T-cell (primary cell): ENCODE measurements at regions not wholly inside any gene's neighbourhood (a gene's known extent, or its start where the extent isn't known, plus 50 kb on each side); places are given as distances from the start of the nearest gene placed in this dataset.

Experiments
- ATAC-seq, 4 experiments: fragments of 200-7000 bp in 3 of 4; fragments of 150-1000 bp in 1 of 4; cut with Tn5 transposase; replicated peaks in 1 of 4; 1 replicate in 3 of 4; 2 replicates in 1 of 4; pipeline ENCODE4 v1.10.0; 2021; ENCODE audit warnings: moderate library complexity in 3 of 4, mild to moderate bottlenecking in 2 of 4, moderate number of reproducible peaks in 1 of 4
- CTCF ChIA-PET, 2 donors: fragments of 300-600 bp; sonication (Branson Sonifier 250); formaldehyde crosslinking; loops; one replicate each; lab custom pipeline; 2022; ENCODE audit warnings: antibody characterized with exemption in 2 of 2; lab: Charles Lee
- POLR2A ChIA-PET, 2 donors: fragments of 300-600 bp; sonication (Branson Sonifier 250); formaldehyde crosslinking; loops; one replicate each; lab custom pipeline; 2022; ENCODE audit warnings: antibody characterized with exemption in 2 of 2; lab: Charles Lee
- DNase-seq, 35 experiments: peaks; one replicate each; pipeline versions ENCODE4 v3.0.0 to v3.0.0-alpha.2; 2013 to 2023
- H3K27ac ChIP-seq: one replicate; pipeline ENCODE4 v1.5.1; 2013; ENCODE audit warnings: low read length
- H3K27me3 ChIP-seq, 2 experiments: replicated peaks in 1 of 2; 1 replicate in 1 of 2; 2 replicates in 1 of 2; pipeline versions ENCODE4 v1.6.1 to v1.7.0; 2013; ENCODE audit warnings: low read length in 1 of 2, mixed read lengths in 1 of 2; ENCODE audit not compliant: control insufficient read depth in 2 of 2, insufficient read depth in 2 of 2; ENCODE audit errors: extremely low read depth in 1 of 2
- H3K36me3 ChIP-seq, 2 donors: 1 replicate in 1 of 2; 2 replicates in 1 of 2; pipeline versions ENCODE4 v1.6.1 to v1.7.0; 2013; ENCODE audit warnings: low read length in 1 of 2; ENCODE audit not compliant: control insufficient read depth in 2 of 2, insufficient read depth in 1 of 2; ENCODE audit errors: extremely low read depth in 1 of 2
- H3K4me1 ChIP-seq, 2 experiments: 1 replicate in 1 of 2; 2 replicates in 1 of 2; pipeline versions ENCODE4 v1.6.1 to v1.7.0; 2013; ENCODE audit warnings: low read length in 2 of 2, mixed read lengths in 1 of 2; ENCODE audit not compliant: insufficient read depth in 2 of 2, control insufficient read depth in 1 of 2; ENCODE audit errors: extremely low read depth in 1 of 2
- H3K4me3 ChIP-seq, 2 donors: 1 replicate in 1 of 2; 2 replicates in 1 of 2; pipeline versions ENCODE4 v1.5.1 to v1.7.0; 2013; ENCODE audit warnings: mild to moderate bottlenecking in 2 of 2, low read length in 1 of 2, moderate library complexity in 1 of 2; ENCODE audit not compliant: control insufficient read depth in 1 of 2; ENCODE audit errors: extremely low read depth in 1 of 2
- H3K9me3 ChIP-seq: 2 replicates; pipeline ENCODE4 v1.7.0; 2013
- H3K27ac Mint-ChIP-seq, 2 donors: one replicate each; pipeline ENCODE4 v1.8.0; 2020 to 2021; ENCODE audit warnings: mild to moderate bottlenecking in 2 of 2, mixed read lengths in 2 of 2
- H3K27me3 Mint-ChIP-seq, 2 donors: one replicate each; pipeline ENCODE4 v1.8.0; 2021 to 2022; ENCODE audit warnings: mixed read lengths in 2 of 2
- H3K36me3 Mint-ChIP-seq: one replicate; pipeline ENCODE4 v1.8.0; 2021; ENCODE audit warnings: mixed read lengths
- H3K4me1 Mint-ChIP-seq, 3 donors: one replicate each; pipeline ENCODE4 v1.8.0; 2020 to 2022; ENCODE audit warnings: mixed read lengths in 3 of 3, mild to moderate bottlenecking in 1 of 3
- H3K4me3 Mint-ChIP-seq, 3 donors: one replicate each; pipeline ENCODE4 v1.8.0; 2020 to 2022; ENCODE audit warnings: mild to moderate bottlenecking in 3 of 3, mixed read lengths in 3 of 3, moderate library complexity in 3 of 3
- H3K9me3 Mint-ChIP-seq, 3 donors: one replicate each; pipeline ENCODE4 v1.8.0; 2020 to 2022; ENCODE audit warnings: mixed read lengths in 3 of 3
- WGBS: methylation state at CpG from one replicate; pipeline ENCODE4 v1.1.5; 2013; ENCODE audit warnings: missing lambda C conversion rate; ENCODE audit not compliant: insufficient coverage; 5-methylcytosine and 5-hydroxymethylcytosine counted together

GRCh38 chr20:23282546-23282945, 68.0 kb upstream of the NXT1 start:
- ATAC-seq (no peak), DNase-seq (no peak)
- H3K27me3 Mint-ChIP-seq = peaks cover 17% of the 10 kb centered on the region in 2 donors
- Histone ChIP-seq H3K27ac (no peak overlapping the region), H3K27me3 (peaks cover 0 to 11% of the 10 kb centered on the region in 2 experiments), H3K36me3 (no peaks in the 10 kb centered on the region), H3K4me3 (no peak overlapping the region), H3K9me3 (no peaks in the 10 kb centered on the region), H3K4me1 (no peaks in the 10 kb centered on the region)
- H3K36me3 Mint-ChIP-seq = no peaks in the 10 kb centered on the region
- H3K27ac Mint-ChIP-seq = no peak overlapping the region
- CTCF ChIA-PET = no interaction called here
- H3K9me3 Mint-ChIP-seq = no peaks in the 10 kb centered on the region
- 69% methylated on average over 2 of the region's 3 CpGs for WGBS
- H3K4me1 Mint-ChIP-seq = no peaks in the 10 kb centered on the region
- H3K4me3 Mint-ChIP-seq = no peak overlapping the region
- POLR2A ChIA-PET = no interaction called here

GRCh38 chr20:23282111-23282510, 68.5 kb upstream of the NXT1 start:
- no peaks in the 10 kb centered on the region for H3K9me3 ChIP-seq
- H3K9me3 Mint-ChIP-seq = no peaks in the 10 kb centered on the region
- POLR2A ChIA-PET = no interaction called here
- ATAC-seq (no peak), DNase-seq (no peak)
- H3K4me1 Mint-ChIP-seq = no peaks in the 10 kb centered on the region
- H3K27me3 ChIP-seq = peaks cover 0 to 10% of the 10 kb centered on the region in 2 experiments
- WGBS = 40% methylated on average over 1 of the region's 1 CpG
- no peak overlapping the region for H3K4me3 ChIP-seq
- no peaks in the 10 kb centered on the region for H3K36me3 ChIP-seq
- H3K27me3 Mint-ChIP-seq = peaks cover 15 to 17% of the 10 kb centered on the region in 2 donors
- no peak overlapping the region for H3K4me3 Mint-ChIP-seq
- H3K27ac Mint-ChIP-seq = no peak overlapping the region
- CTCF ChIA-PET = no interaction called here
- H3K4me1 ChIP-seq = no peaks in the 10 kb centered on the region
- H3K27ac ChIP-seq = no peak overlapping the region
- no peaks in the 10 kb centered on the region for H3K36me3 Mint-ChIP-seq

GRCh38 chr20:23279836-23280235, 70.8 kb upstream of the NXT1 start:
- no peak for DNase-seq
- H3K27ac ChIP-seq = no peak overlapping the region
- Mint-ChIP-seq H3K9me3 (no peaks in the 10 kb centered on the region), H3K27me3 (peaks cover 11 to 12% of the 10 kb centered on the region in 2 donors), H3K4me1 (no peaks in the 10 kb centered on the region), H3K36me3 (no peaks in the 10 kb centered on the region), H3K27ac (no peak overlapping the region), H3K4me3 (no peak overlapping the region)
- no peaks in the 10 kb centered on the region for H3K4me1 ChIP-seq
- WGBS = 98% methylated on average over 7 of the region's 7 CpGs
- ChIA-PET POLR2A (no interaction called here), CTCF (no interaction called here)
- no peaks in the 10 kb centered on the region for H3K36me3 ChIP-seq
- peaks cover 0 to 10% of the 10 kb centered on the region in 2 experiments for H3K27me3 ChIP-seq
- ATAC-seq = no peak
- no peaks in the 10 kb centered on the region for H3K9me3 ChIP-seq
- H3K4me3 ChIP-seq = no peak overlapping the region

DNA sequence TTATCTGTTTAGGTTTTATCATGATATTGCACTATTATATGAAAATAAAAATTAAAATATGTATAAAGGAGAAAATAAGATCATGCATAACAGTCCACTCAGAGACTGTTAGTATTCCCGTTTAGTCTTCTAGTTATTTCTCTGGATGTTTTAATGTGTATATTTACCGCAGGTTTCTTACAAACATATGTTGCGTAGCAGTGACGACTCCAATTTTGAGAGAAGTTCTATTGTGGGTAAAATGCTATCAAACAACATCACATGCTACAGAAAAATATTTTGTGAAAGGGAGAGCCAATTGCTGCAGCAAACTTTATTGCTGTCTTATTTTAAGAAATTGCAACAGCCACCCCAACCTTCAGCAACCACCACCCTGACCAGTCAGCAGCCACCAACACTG, 72.4 kb upstream of the NXT1 start:
- ChIA-PET POLR2A (no interaction called here), CTCF (no interaction called here)
- no peak for ATAC-seq
- no CpG with 5 or more reads among the region's 4 CpGs for WGBS
- Histone ChIP-seq H3K36me3 (no peaks in the 10 kb centered on the region), H3K27me3 (peaks cover 0 to 12% of the 10 kb centered on the region in 2 experiments), H3K4me3 (no peak overlapping the region), H3K27ac (no peak overlapping the region), H3K9me3 (no peaks in the 10 kb centered on the region), H3K4me1 (no peaks in the 10 kb centered on the region)
- Mint-ChIP-seq H3K9me3 (no peaks in the 10 kb centered on the region), H3K27me3 (peaks cover 6 to 8% of the 10 kb centered on the region in 2 donors), H3K4me1 (no peaks in the 10 kb centered on the region), H3K36me3 (no peaks in the 10 kb centered on the region), H3K27ac (no peak overlapping the region), H3K4me3 (no peak overlapping the region)
- DNase-seq = no peak

DNA sequence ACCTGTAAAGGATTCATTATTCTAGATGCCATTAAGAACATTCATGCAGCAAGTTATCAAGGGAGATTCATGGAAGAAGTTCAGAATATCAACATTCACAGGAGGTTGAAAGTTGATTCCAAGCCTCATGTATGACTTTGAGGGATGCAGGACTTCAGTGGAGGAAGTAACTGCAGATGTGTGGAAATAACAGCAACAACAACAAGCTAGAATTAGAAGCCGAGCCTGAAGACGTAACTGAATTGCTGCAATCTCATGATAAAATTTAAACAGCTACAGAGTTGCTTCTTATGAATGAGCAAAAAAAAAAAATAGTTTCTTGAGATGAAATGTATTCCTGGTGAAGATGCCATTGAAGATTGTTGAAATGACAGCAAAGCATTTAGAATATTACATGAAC, 73.3 kb upstream of the NXT1 start:
- no peak for DNase-seq
- ChIA-PET POLR2A (no interaction called here), CTCF (no interaction called here)
- Mint-ChIP-seq H3K27me3 (peaks cover 2 to 4% of the 10 kb centered on the region in 2 donors), H3K4me3 (no peak overlapping the region), H3K4me1 (no peaks in the 10 kb centered on the region), H3K9me3 (no peaks in the 10 kb centered on the region), H3K36me3 (no peaks in the 10 kb centered on the region), H3K27ac (no peak overlapping the region)
- Histone ChIP-seq H3K27me3 (peaks cover 0 to 9% of the 10 kb centered on the region in 2 experiments), H3K4me3 (no peak overlapping the region), H3K9me3 (no peaks in the 10 kb centered on the region), H3K4me1 (no peaks in the 10 kb centered on the region), H3K36me3 (no peaks in the 10 kb centered on the region), H3K27ac (no peak overlapping the region)
- no CpG with 5 or more reads among the region's 2 CpGs for WGBS
- ATAC-seq = no peak

GRCh38 chr20:23273776-23274175, 76.8 kb upstream of the NXT1 start:
- Mint-ChIP-seq H3K36me3 (no peaks in the 10 kb centered on the region), H3K9me3 (peaks cover 5 to 7% (median 6%) of the 10 kb centered on the region in 3 donors), H3K27me3 (no peaks in the 10 kb centered on the region), H3K4me1 (no peaks in the 10 kb centered on the region), H3K4me3 (no peak overlapping the region), H3K27ac (no peak overlapping the region)
- H3K27me3 ChIP-seq = peaks cover 0 to 6% of the 10 kb centered on the region in 2 experiments
- ATAC-seq (no peak), DNase-seq (no peak)
- no peak overlapping the region for H3K4me3 ChIP-seq
- WGBS = 90% methylated on average over 2 of the region's 3 CpGs
- no peaks in the 10 kb centered on the region for H3K36me3 ChIP-seq
- no peaks in the 10 kb centered on the region for H3K9me3 ChIP-seq
- POLR2A ChIA-PET = no interaction called here
- H3K4me1 ChIP-seq = no peaks in the 10 kb centered on the region
- H3K27ac ChIP-seq = no peak overlapping the region
- CTCF ChIA-PET = no interaction called here
